AG20443 (cell line): ENCODE measurements at regions not wholly inside any gene's neighbourhood (a gene's known extent, or its start where the extent isn't known, plus 50 kb on each side); places are given as distances from the start of the nearest gene placed in this dataset.

Source experiments
- DNase-seq: peaks from one replicate; pipeline ENCODE4 v3.0.0; 2012; ENCODE audit warnings: low spot score, mixed read lengths

- DNase-seq = no peak
Observed at GRCh38 chr2:151197184-151198108, 64.2 kb downstream of the RBM43 start.

GRCh38 chr2:151193576-151193975 is 68.1 kb downstream of the RBM43 start:
- no peak for DNase-seq

GRCh38 chr2:151192681-151193080 is 69.0 kb downstream of the RBM43 start:
- DNase-seq = no peak

GRCh38 chr2:151191001-151191400 is 70.7 kb downstream of the RBM43 start:
- no peak for DNase-seq

- DNase-seq = no peak
Observed at GRCh38 chr2:151189125-151189524, 72.5 kb downstream of the RBM43 start.

- no peak for DNase-seq
Observed at GRCh38 chr2:151186011-151186410, 75.7 kb downstream of the RBM43 start.

GRCh38 chr2:151182899-151183809 is 78.5 kb downstream of the RBM43 start:
- no peak for DNase-seq

- no peak for DNase-seq
Observed at GRCh38 chr2:151182396-151182795, 79.3 kb downstream of the RBM43 start.

- DNase-seq = no peak
Observed at GRCh38 chr2:151181524-151181923, 80.1 kb downstream of the RBM43 start.

GRCh38 chr2:151180123-151180522 is 81.5 kb downstream of the RBM43 start:
- no peak for DNase-seq

GRCh38 chr2:151178207-151178606 is 83.5 kb downstream of the RBM43 start:
- DNase-seq = no peak

- no peak for DNase-seq
Observed at GRCh38 chr2:151177756-151178155, 83.9 kb downstream of the RBM43 start.

GRCh38 chr2:151176661-151177060 is 85.0 kb downstream of the RBM43 start:
- no peak for DNase-seq

GRCh38 chr2:151175864-151176263 is 85.8 kb downstream of the RBM43 start:
- DNase-seq = no peak

GRCh38 chr2:151174127-151174526 is 87.5 kb downstream of the RBM43 start:
- no peak for DNase-seq

- no peak for DNase-seq
Observed at GRCh38 chr2:151171186-151171585, 90.5 kb downstream of the RBM43 start.

GRCh38 chr2:151166410-151166809 is 95.3 kb downstream of the RBM43 start:
- no peak for DNase-seq

- no peak for DNase-seq
Observed at GRCh38 chr2:151165105-151165684, 96.5 kb downstream of the RBM43 start.

GRCh38 chr2:151161821-151162551 is 99.7 kb downstream of the RBM43 start:
- peak; percentile 28 for DNase-seq

- DNase-seq = no peak
Observed at GRCh38 chr2:151159109-151159662, 102.5 kb downstream of the RBM43 start.

GRCh38 chr2:151157000-151157735 is 104.5 kb downstream of the RBM43 start:
- peak; percentile 35 for DNase-seq
